ENCODE measurements at regions not wholly inside any gene's neighbourhood (a gene's known extent, or its start where the extent isn't known, plus 50 kb on each side); places are given as distances from the start of the nearest gene placed in this dataset.

- no peak for DNase-seq (ENCODE audit: low read depth in 3 of 3)
Observed at GRCh38 chr5:63727583-63727982, 234.7 kb downstream of the HTR1A start.

GRCh38 chr5:63726496-63726895 is 235.7 kb downstream of the HTR1A start:
- no peak for DNase-seq (ENCODE audit: low read depth in 3 of 3)

- no peak for DNase-seq (ENCODE audit: low read depth in 3 of 3)
Observed at GRCh38 chr5:63719147-63719546, 243.1 kb downstream of the HTR1A start.

- DNase-seq (ENCODE audit: low read depth in 3 of 3) = no peak
Observed at GRCh38 chr5:63700241-63700640, 262.0 kb downstream of the HTR1A start.

- DNase-seq (ENCODE audit: low read depth in 3 of 3) = no peak
Observed at GRCh38 chr5:63697811-63698210, 264.4 kb downstream of the HTR1A start.

GRCh38 chr5:63690546-63690945 is 271.7 kb downstream of the HTR1A start:
- DNase-seq (ENCODE audit: low read depth in 3 of 3) = no peak

- DNase-seq (ENCODE audit: low read depth in 3 of 3) = no peak
Observed at GRCh38 chr5:63687854-63688516, 274.3 kb downstream of the HTR1A start.

- no peak for DNase-seq (ENCODE audit: low read depth in 3 of 3)
Observed at GRCh38 chr5:63686938-63687337, 275.3 kb downstream of the HTR1A start.

- DNase-seq (ENCODE audit: low read depth in 3 of 3) = no peak
Observed at GRCh38 chr5:63686181-63686580, 276.1 kb downstream of the HTR1A start.

GRCh38 chr5:63685454-63685853 is 276.8 kb downstream of the HTR1A start:
- DNase-seq (ENCODE audit: low read depth in 3 of 3) = no peak

GRCh38 chr5:63674881-63675280 is 287.4 kb downstream of the HTR1A start:
- no peak for DNase-seq (ENCODE audit: low read depth in 3 of 3)

GRCh38 chr5:63655043-63655442 is 307.2 kb downstream of the HTR1A start:
- no peak for DNase-seq (ENCODE audit: low read depth in 3 of 3)

GRCh38 chr5:63650581-63650980 is 311.7 kb downstream of the HTR1A start:
- no peak for DNase-seq (ENCODE audit: low read depth in 3 of 3)

GRCh38 chr5:63648376-63648775 is 313.9 kb downstream of the HTR1A start:
- DNase-seq (ENCODE audit: low read depth in 3 of 3) = no peak

GRCh38 chr5:63629951-63630630 is 332.2 kb downstream of the HTR1A start:
- DNase-seq (ENCODE audit: low read depth in 3 of 3) = no peak

GRCh38 chr5:63613442-63613841 is 348.8 kb downstream of the HTR1A start:
- DNase-seq (ENCODE audit: low read depth in 3 of 3) = no peak

- no peak for DNase-seq (ENCODE audit: low read depth in 3 of 3)
Observed at GRCh38 chr5:63603996-63604395, 358.2 kb downstream of the HTR1A start.

GRCh38 chr5:63602971-63603370 is 359.3 kb downstream of the HTR1A start:
- no peak for DNase-seq (ENCODE audit: low read depth in 3 of 3)

- DNase-seq (ENCODE audit: low read depth in 3 of 3) = no peak
Observed at GRCh38 chr5:63596254-63596653, 366.0 kb downstream of the HTR1A start.

GRCh38 chr5:63573380-63573779 is 388.9 kb downstream of the HTR1A start:
- DNase-seq (ENCODE audit: low read depth in 3 of 3) = no peak

- DNase-seq (ENCODE audit: low read depth in 3 of 3) = no peak
Observed at GRCh38 chr5:63572740-63573139, 389.5 kb downstream of the HTR1A start.

GRCh38 chr5:63570752-63571151 is 391.5 kb downstream of the HTR1A start:
- DNase-seq (ENCODE audit: low read depth in 3 of 3) = no peak

GRCh38 chr5:63564789-63565188 is 397.5 kb downstream of the HTR1A start:
- no peak for DNase-seq (ENCODE audit: low read depth in 3 of 3)
